Mucosa of descending colon (tissue), 3 donors: ENCODE measurements at regions not wholly inside any gene's neighbourhood (a gene's known extent, or its start where the extent isn't known, plus 50 kb on each side); places are given as distances from the start of the nearest gene placed in this dataset.

Source experiments
- ATAC-seq: fragments of 200-7000 bp; cut with Tn5 transposase; one replicate; pipeline ENCODE4 v1.9.1; 2020; ENCODE audit warnings: mild to moderate bottlenecking, moderate library complexity
- DNase-seq, 3 donors: peaks; one replicate each; pipeline ENCODE4 v3.0.0-alpha.2; 2020
- H3K36me3 ChIP-seq: fragments of 200-600 bp; one replicate; pipeline ENCODE4 v1.8.0; 2021; ENCODE audit warnings: low read depth, mild to moderate bottlenecking
- H3K4me1 ChIP-seq: fragments of 200-600 bp; one replicate; pipeline ENCODE4 v1.8.0; 2021; ENCODE audit warnings: low read depth, mild to moderate bottlenecking
- H3K4me3 ChIP-seq: fragments of 200-600 bp; one replicate; pipeline ENCODE4 v1.8.0; 2021; ENCODE audit warnings: mild to moderate bottlenecking
- H3K9me3 ChIP-seq: fragments of 200-600 bp; one replicate; pipeline ENCODE4 v1.8.0; 2021; ENCODE audit warnings: mild to moderate bottlenecking
- CTCF ChIP-seq: fragments of 200-600 bp; IDR thresholded peaks from one replicate; pipeline ENCODE4 v1.8.0; 2022; ENCODE audit warnings: antibody characterized with exemption, mild to moderate bottlenecking
- intact Hi-C, 2 donors: fragments of 100-400 bp; cut with DNase I in 1 of 2; cut with micrococcal nuclease in 1 of 2; formaldehyde crosslinking; loops; one replicate each; pipeline versions ENCODE4 v1.11.0 to v1.11.1; 2022; cut with DNase I, micrococcal nuclease
- donor health status: DM: no; HTN: no; CAD: no; lungs with moderate emphysema.
- donor health status: DM: no; HTN: no; CAD: no.
- donor health status: DM: no; HTN: yes; CAD: no.

- H3K4me1 ChIP-seq, result no peaks in the 10 kb centered on the region
- intact Hi-C loops, result no loop called here
- no peak for DNase-seq
- no peak overlapping the region for H3K4me3 ChIP-seq
- ATAC-seq, result no peak
- H3K36me3 ChIP-seq, result no peaks in the 10 kb centered on the region
- TF ChIP-seq CTCF, result no peak
- H3K9me3 ChIP-seq, result no peaks in the 10 kb centered on the region
Observed at GRCh38 chr14:101182476-101182875, 279.0 kb upstream of the RTL1 start.

- no peak overlapping the region for H3K4me3 ChIP-seq
- no peaks in the 10 kb centered on the region for H3K9me3 ChIP-seq
- DNase-seq (peak in 1 of 3 donors; percentile 24), ATAC-seq (peak; percentile 29)
- H3K36me3 ChIP-seq, result no peaks in the 10 kb centered on the region
- H3K4me1 ChIP-seq, result no peaks in the 10 kb centered on the region
- no peak for TF ChIP-seq CTCF
- intact Hi-C loops, result no loop called here
Observed at GRCh38 chr14:101183376-101184103, 280.0 kb upstream of the RTL1 start.

- no peaks in the 10 kb centered on the region for H3K36me3 ChIP-seq
- intact Hi-C loops, result no loop called here
- H3K4me1 ChIP-seq, result no peaks in the 10 kb centered on the region
- no peaks in the 10 kb centered on the region for H3K9me3 ChIP-seq
- no peak for DNase-seq
- no peak for TF ChIP-seq CTCF
- no peak overlapping the region for H3K4me3 ChIP-seq
- no peak for ATAC-seq
Observed at GRCh38 chr14:101184104-101184455, 280.6 kb upstream of the RTL1 start.

- no peaks in the 10 kb centered on the region for H3K4me1 ChIP-seq
- H3K9me3 ChIP-seq, result no peaks in the 10 kb centered on the region
- ATAC-seq (no peak), DNase-seq (no peak)
- TF ChIP-seq CTCF, result no peak
- H3K36me3 ChIP-seq, result no peaks in the 10 kb centered on the region
- intact Hi-C loops, result no loop called here
- H3K4me3 ChIP-seq, result no peak overlapping the region
Observed at GRCh38 chr14:101184572-101184971, 281.1 kb upstream of the RTL1 start.

- TF ChIP-seq CTCF, result no peak
- no peaks in the 10 kb centered on the region for H3K4me1 ChIP-seq
- H3K36me3 ChIP-seq, result no peaks in the 10 kb centered on the region
- H3K4me3 ChIP-seq, result no peak overlapping the region
- no peaks in the 10 kb centered on the region for H3K9me3 ChIP-seq
- DNase-seq (no peak), ATAC-seq (no peak)
- intact Hi-C loops, result no loop called here
Observed at GRCh38 chr14:101185073-101185835, 281.7 kb upstream of the RTL1 start.
